ENCODE measurements at regions not wholly inside any gene's neighbourhood (a gene's known extent, or its start where the extent isn't known, plus 50 kb on each side); places are given as distances from the start of the nearest gene placed in this dataset.

DNA sequence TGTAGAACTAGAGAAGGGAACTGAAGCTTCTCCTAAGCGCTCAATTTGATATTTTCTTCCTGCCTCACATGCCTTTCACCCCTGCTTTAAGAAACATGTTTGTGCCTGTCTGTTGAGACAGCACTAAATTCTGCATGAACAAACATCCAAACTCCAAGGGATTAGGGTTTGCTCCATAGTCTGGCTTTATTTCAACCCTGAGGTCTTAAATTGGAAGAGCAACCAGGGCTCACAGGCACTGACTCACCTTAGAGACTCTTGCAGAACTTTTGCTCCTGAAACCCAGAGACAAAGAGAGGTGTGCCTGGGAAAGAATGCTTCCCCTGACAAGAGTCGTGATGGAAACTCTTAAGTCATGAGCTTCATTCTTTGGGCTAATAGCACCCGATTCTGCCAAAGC lies 393.9 kb upstream of the MCTP2 start:
- no peaks in the 10 kb centered on the region for H3K79me1 ChIP-seq (ENCODE audit: low read depth in 1 of 2, low read length in 2 of 2)
- BruUV-seq (replicated peaks): no TSS peak
- H4K5ac ChIP-seq (ENCODE audit: low read depth, low read length): no peak overlapping the region
- intact Hi-C loops (cut with micrococcal nuclease) (no loop called here), in situ Hi-C loops (cut with MboI; ENCODE audit: low sequenced_read_pairs) (no loop called here), dilution Hi-C loops (cut with HindIII; ENCODE audit: low sequenced_read_pairs, unreplicated experiment) (no loop called here)
- TF ChIP-seq CHD1 (IDR thresholded peaks at IDR 0.05; ENCODE audit: low read depth, low read length) (no peak), POLR2A (IDR thresholded peaks at IDR 0.05; ENCODE audit: low read depth, low read length) (no peak), MAZ (IDR thresholded peaks at IDR 0.05; ENCODE audit: borderline replicate concordance, low read depth, low read length) (no peak), MXI1 (IDR thresholded peaks at IDR 0.05; ENCODE audit: borderline replicate concordance, low read depth, low read length) (no peak), FOS (IDR thresholded peaks at IDR 0.05; ENCODE audit: low read depth, low read length) (no peak), SMC3 (IDR thresholded peaks at IDR 0.05; ENCODE audit: low read depth, low read length) (no peak), RCOR1 (IDR thresholded peaks at IDR 0.05; ENCODE audit: insufficient replicate concordance, low read length) (no peak), RFX5 (IDR thresholded peaks at IDR 0.05; ENCODE audit: low read depth, low read length) (no peak), NFE2L2 (IDR thresholded peaks at IDR 0.05; ENCODE audit: low read depth, low read length) (no peak), MAFK (IDR thresholded peaks at IDR 0.05; ENCODE audit: low read depth, low read length) (no peak), RAD21 (IDR thresholded peaks at IDR 0.05; ENCODE audit: low read length) (no peak), CEBPB (IDR thresholded peaks at IDR 0.05; ENCODE audit: low read depth, low read length) (no peak), BHLHE40 (IDR thresholded peaks at IDR 0.05; ENCODE audit: low read depth, low read length) (no peak)
- TF ChIP-seq, protein P1, sequence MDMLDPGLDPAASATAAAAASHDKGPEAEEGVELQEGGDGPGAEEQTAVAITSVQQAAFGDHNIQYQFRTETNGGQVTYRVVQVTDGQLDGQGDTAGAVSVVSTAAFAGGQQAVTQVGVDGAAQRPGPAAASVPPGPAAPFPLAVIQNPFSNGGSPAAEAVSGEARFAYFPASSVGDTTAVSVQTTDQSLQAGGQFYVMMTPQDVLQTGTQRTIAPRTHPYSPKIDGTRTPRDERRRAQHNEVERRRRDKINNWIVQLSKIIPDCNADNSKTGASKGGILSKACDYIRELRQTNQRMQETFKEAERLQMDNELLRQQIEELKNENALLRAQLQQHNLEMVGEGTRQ (IDR thresholded peaks at IDR 0.05; ENCODE audit: low read depth, low read length): no peak
- TF ChIP-seq, protein P2, sequence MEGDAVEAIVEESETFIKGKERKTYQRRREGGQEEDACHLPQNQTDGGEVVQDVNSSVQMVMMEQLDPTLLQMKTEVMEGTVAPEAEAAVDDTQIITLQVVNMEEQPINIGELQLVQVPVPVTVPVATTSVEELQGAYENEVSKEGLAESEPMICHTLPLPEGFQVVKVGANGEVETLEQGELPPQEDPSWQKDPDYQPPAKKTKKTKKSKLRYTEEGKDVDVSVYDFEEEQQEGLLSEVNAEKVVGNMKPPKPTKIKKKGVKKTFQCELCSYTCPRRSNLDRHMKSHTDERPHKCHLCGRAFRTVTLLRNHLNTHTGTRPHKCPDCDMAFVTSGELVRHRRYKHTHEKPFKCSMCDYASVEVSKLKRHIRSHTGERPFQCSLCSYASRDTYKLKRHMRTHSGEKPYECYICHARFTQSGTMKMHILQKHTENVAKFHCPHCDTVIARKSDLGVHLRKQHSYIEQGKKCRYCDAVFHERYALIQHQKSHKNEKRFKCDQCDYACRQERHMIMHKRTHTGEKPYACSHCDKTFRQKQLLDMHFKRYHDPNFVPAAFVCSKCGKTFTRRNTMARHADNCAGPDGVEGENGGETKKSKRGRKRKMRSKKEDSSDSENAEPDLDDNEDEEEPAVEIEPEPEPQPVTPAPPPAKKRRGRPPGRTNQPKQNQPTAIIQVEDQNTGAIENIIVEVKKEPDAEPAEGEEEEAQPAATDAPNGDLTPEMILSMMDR (conservative IDR thresholded peaks at IDR 0.05; ENCODE audit: low read depth, low read length): no peak
- TF ChIP-seq, protein P3, sequence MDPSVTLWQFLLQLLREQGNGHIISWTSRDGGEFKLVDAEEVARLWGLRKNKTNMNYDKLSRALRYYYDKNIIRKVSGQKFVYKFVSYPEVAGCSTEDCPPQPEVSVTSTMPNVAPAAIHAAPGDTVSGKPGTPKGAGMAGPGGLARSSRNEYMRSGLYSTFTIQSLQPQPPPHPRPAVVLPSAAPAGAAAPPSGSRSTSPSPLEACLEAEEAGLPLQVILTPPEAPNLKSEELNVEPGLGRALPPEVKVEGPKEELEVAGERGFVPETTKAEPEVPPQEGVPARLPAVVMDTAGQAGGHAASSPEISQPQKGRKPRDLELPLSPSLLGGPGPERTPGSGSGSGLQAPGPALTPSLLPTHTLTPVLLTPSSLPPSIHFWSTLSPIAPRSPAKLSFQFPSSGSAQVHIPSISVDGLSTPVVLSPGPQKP (IDR thresholded peaks at IDR 0.05; ENCODE audit: borderline replicate concordance, low read depth, low read length): no peak
- H2AK9ac ChIP-seq (replicated peaks; ENCODE audit: low read depth, low read length, poor library complexity): no peak overlapping the region
- no peaks in the 10 kb centered on the region for H4K20me1 ChIP-seq (ENCODE audit: insufficient read depth, low read length)
- no peak overlapping the region for H4K91ac ChIP-seq (ENCODE audit: insufficient read depth, low read depth, low read length)
- no peak overlapping the region for H3K4ac ChIP-seq (ENCODE audit: low read depth, low read length)
- ChIA-PET POLR2A (ENCODE audit: unreplicated experiment) (no interaction called here), CTCF (interaction anchor here (0.6 kb wide), 1 partner anchor 42 kb away, joined by 3 read pairs; no protein-coding TSS in a partner anchor)
- H3K9ac ChIP-seq (ENCODE audit: low read depth, low read length): no peak overlapping the region
- H3K4me3 ChIP-seq (ENCODE audit: insufficient read depth, low read depth, low read length): no peak overlapping the region
- no peak overlapping the region for H3K4me2 ChIP-seq (ENCODE audit: low read depth, low read length)
- no peak overlapping the region for H2BK5ac ChIP-seq (ENCODE audit: low read depth, low read length, poor library complexity, severe bottlenecking)
- H3K36me3 ChIP-seq (ENCODE audit: control insufficient read depth, insufficient read depth, low read length): no peaks in the 10 kb centered on the region
- H2BK15ac ChIP-seq (ENCODE audit: low read depth, low read length): no peak overlapping the region
- WGBS, 2 experiments (ENCODE audit: extremely low coverage in 2 of 2, insufficient read length in 1 of 2): 20% methylated on average over 1 of the region's 3 CpGs; no CpG with 5 or more reads in 1 of the 2 experiments
- no peak for ATAC-seq (ENCODE audit: low read depth)
- H3K9me1 ChIP-seq (ENCODE audit: insufficient read depth, low read length): no peaks in the 10 kb centered on the region
- H3K4me1 ChIP-seq (ENCODE audit: control insufficient read depth, insufficient read depth, low read length): no peaks in the 10 kb centered on the region
- H2BK120ac ChIP-seq (ENCODE audit: low read depth, low read length): no peak overlapping the region
- no peak overlapping the region for H3K27ac ChIP-seq (ENCODE audit: insufficient read depth, low read length)
- no peak overlapping the region for H2AK5ac ChIP-seq (ENCODE audit: low read depth, low read length)
- H2AFZ ChIP-seq (replicated peaks; ENCODE audit: low read length, poor library complexity): no peak overlapping the region
- H3K56ac ChIP-seq (ENCODE audit: extremely low read depth, insufficient read depth, low read length): no peak overlapping the region
- no peak overlapping the region for H2BK20ac ChIP-seq (ENCODE audit: low read depth, low read length)
- DNase-seq: no peak
- H3K23ac ChIP-seq (ENCODE audit: low read depth, low read length): no peak overlapping the region
- peaks cover 10% of the 10 kb centered on the region for H3K9me3 ChIP-seq (ENCODE audit: control insufficient read depth, insufficient read depth, low read length)
- H3K18ac ChIP-seq (ENCODE audit: low read depth, low read length): no peak overlapping the region
- no peaks in the 10 kb centered on the region for H3K27me3 ChIP-seq (ENCODE audit: control insufficient read depth, insufficient read depth, low read length)
- no peak overlapping the region for H4K8ac ChIP-seq (ENCODE audit: low read depth in 2 of 2, low read length in 2 of 2)
- no peak overlapping the region for H3K14ac ChIP-seq (replicated peaks; ENCODE audit: low read depth, low read length)
